Tibial artery (tissue), 4 donors: ENCODE measurements at regions not wholly inside any gene's neighbourhood (a gene's known extent, or its start where the extent isn't known, plus 50 kb on each side); places are given as distances from the start of the nearest gene placed in this dataset.
"Not testable (repeated sequence)": the region's sequence is repeated elsewhere in the genome, so short reads cannot be mapped to it uniquely, and the experiment has no call there.

ENCODE experiments used
- DNase-seq, 2 donors: peaks; one replicate each; pipeline ENCODE4 v3.0.0-alpha.2; 2019
- H3K27ac ChIP-seq, 2 donors: fragments of 200-600 bp; sonication (generic) in 1 of 2; 1 replicate in 1 of 2; 2 replicates in 1 of 2; pipeline ENCODE4 v1.5.1; 2018 to 2019; ENCODE audit warnings: mild to moderate bottlenecking in 1 of 2
- H3K27me3 ChIP-seq, 2 donors: fragments of 200-600 bp; sonication (generic) in 1 of 2; one replicate each; pipeline versions ENCODE4 v1.5.1 to v1.6.0; 2016 to 2019
- H3K36me3 ChIP-seq, 3 donors: fragments of 200-600 bp; sonication (generic) in 2 of 3; one replicate each; pipeline ENCODE4 v1.5.1; 2016 to 2019; ENCODE audit warnings: mild to moderate bottlenecking in 2 of 3
- H3K4me1 ChIP-seq, 4 donors: fragments of 200-600 bp; sonication (generic) in 2 of 4; 1 replicate in 3 of 4; 2 replicates in 1 of 4; pipeline ENCODE4 v1.5.1; 2016 to 2019
- H3K4me3 ChIP-seq, 2 donors: fragments of 200-600 bp; sonication (generic) in 1 of 2; 1 replicate in 1 of 2; 2 replicates in 1 of 2; pipeline ENCODE4 v1.5.1; 2018 to 2019; ENCODE audit warnings: mild to moderate bottlenecking in 2 of 2
- H3K9me3 ChIP-seq, 3 donors: fragments of 200-600 bp; sonication (generic) in 1 of 3; one replicate each; pipeline ENCODE4 v1.5.1; 2016 to 2019
- intact Hi-C: fragments of 100-400 bp; cut with DNase I; formaldehyde crosslinking; loops from one replicate; pipeline ENCODE4 v1.15.0; 2023; ENCODE audit warnings: low total_unique reads
- TF ChIP-seq, protein P1 (sequence below), 2 experiments: fragments of 200-600 bp in 1 of 2; fragments of 450-650 bp in 1 of 2; IDR thresholded peaks; one replicate each; pipeline ENCODE4 v1.5.1; 2017 to 2019; ENCODE audit warnings: antibody characterized with exemption in 2 of 2, mild to moderate bottlenecking in 1 of 2, moderate library complexity in 1 of 2

GRCh38 chr11:49442669-49443068 is 234.3 kb upstream of the FOLH1 start:
- Histone ChIP-seq H3K36me3 (no peaks in the 10 kb centered on the region), H3K4me1 (no peaks in the 10 kb centered on the region), H3K27me3 (no peaks in the 10 kb centered on the region), H3K9me3 (no peaks in the 10 kb centered on the region), H3K27ac (no peak overlapping the region), H3K4me3 (no peak overlapping the region)
- TF ChIP-seq, protein P1, sequence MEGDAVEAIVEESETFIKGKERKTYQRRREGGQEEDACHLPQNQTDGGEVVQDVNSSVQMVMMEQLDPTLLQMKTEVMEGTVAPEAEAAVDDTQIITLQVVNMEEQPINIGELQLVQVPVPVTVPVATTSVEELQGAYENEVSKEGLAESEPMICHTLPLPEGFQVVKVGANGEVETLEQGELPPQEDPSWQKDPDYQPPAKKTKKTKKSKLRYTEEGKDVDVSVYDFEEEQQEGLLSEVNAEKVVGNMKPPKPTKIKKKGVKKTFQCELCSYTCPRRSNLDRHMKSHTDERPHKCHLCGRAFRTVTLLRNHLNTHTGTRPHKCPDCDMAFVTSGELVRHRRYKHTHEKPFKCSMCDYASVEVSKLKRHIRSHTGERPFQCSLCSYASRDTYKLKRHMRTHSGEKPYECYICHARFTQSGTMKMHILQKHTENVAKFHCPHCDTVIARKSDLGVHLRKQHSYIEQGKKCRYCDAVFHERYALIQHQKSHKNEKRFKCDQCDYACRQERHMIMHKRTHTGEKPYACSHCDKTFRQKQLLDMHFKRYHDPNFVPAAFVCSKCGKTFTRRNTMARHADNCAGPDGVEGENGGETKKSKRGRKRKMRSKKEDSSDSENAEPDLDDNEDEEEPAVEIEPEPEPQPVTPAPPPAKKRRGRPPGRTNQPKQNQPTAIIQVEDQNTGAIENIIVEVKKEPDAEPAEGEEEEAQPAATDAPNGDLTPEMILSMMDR (IDR thresholded peaks at IDR 0.05) = no peak
- intact Hi-C loops = no loop called here
- DNase-seq = no peak

DNA sequence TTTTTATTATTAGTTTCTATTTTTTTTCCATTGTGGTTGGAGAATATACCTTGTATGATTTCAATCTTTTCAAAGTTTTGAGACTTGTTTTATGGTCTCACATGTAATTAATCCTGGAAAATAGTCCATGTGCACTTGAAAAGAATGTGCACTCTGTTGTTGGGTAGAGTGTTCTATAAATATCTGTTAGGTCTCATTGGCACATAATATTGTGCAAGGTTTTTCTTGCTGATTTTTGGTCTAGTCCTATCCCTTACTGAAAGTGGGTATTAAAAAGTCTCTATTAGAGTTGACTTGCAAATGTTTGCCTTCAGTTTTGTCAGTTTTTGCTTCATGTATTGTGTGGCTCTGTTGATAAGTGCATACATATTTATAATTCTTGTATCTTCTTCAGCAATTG is 231.5 kb upstream of the FOLH1 start:
- DNase-seq, intact Hi-C loops, H3K27ac ChIP-seq, H3K4me1 ChIP-seq, H3K4me3 ChIP-seq, H3K9me3 ChIP-seq, H3K36me3 ChIP-seq, H3K27me3 ChIP-seq: not testable (repeated sequence)

DNA sequence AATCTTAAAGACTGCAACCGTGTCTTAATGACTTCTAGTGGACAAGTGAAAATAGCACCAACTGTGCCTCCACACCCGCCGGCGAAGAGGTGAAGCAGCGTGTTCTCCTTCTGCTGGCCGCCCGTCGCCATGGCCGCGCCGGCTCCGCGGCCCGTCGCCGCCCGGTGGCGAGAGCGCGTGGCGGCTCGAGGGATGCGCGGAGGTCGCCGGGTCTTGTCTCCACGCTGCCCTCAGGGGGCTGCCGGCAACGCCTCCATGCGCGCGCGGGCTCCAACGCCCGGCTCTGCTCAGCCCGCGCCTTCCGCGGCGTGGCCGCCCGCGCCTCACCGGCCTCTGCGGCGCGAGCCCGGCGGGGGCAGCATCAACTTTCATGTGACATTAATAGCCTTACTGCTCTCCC is 225.9 kb upstream of the FOLH1 start:
- intact Hi-C loops, H3K27ac ChIP-seq, DNase-seq, H3K27me3 ChIP-seq, H3K9me3 ChIP-seq, H3K4me3 ChIP-seq, H3K4me1 ChIP-seq, H3K36me3 ChIP-seq: not testable (repeated sequence)

DNA sequence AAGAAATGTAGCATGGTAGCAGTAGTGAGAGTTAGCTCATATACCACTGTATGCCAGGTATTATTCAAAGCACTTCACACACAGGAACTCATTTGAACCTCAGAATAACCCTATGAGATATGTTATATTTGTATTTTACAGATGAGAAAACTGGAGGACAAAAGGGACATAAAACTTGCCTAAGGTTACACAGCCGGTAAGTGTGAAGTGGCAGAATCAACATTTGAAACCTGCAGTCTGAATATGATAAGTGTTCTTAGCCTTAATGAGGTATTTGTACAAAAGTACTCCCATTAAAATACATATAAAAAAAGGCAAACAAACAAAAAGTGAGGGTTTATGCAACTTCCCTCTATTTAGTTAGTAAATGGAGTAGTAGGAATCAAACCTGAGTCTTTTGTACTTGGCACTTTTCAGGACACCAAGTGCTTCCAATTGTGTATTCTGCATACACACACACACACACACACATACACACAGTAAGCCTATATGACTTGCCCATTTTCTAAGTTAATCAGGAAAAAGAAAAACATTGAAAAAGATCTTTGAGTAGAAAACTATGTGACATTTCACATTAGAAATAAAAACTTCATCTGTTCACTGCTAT is 223.9 kb upstream of the FOLH1 start:
- H3K27me3 ChIP-seq = no peaks in the 10 kb centered on the region
- no peak overlapping the region for H3K27ac ChIP-seq
- no peak for DNase-seq
- H3K4me1 ChIP-seq = no peaks in the 10 kb centered on the region
- TF ChIP-seq, protein P1 (IDR thresholded peaks at IDR 0.05) = no peak
- H3K4me3 ChIP-seq = no peak overlapping the region
- intact Hi-C loops = no loop called here
- no peaks in the 10 kb centered on the region for H3K9me3 ChIP-seq
- H3K36me3 ChIP-seq = no peaks in the 10 kb centered on the region

DNA sequence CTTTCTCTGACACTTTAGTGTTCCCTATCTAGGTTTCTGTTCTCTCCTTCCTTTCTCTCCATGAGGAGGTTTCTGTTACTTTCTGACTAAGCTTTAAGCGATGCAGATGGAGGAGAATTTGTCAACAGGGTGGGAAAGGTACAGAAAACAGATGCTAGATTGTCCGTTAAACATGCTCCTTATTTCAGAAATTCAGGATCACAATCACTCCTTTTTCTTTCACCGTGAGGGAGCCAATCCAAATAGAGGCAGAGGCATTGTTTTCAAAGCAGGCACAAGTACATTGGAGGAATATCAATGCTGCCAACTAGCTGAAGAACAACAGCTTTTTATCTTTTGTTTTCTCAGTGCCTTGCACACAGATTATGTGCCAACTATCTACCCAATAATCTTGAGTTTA is 215.7 kb upstream of the FOLH1 start:
- TF ChIP-seq, protein P1 (IDR thresholded peaks at IDR 0.05) = no peak
- no peaks in the 10 kb centered on the region for H3K27me3 ChIP-seq
- no peak overlapping the region for H3K27ac ChIP-seq
- no peak for DNase-seq
- H3K4me1 ChIP-seq = no peaks in the 10 kb centered on the region
- H3K4me3 ChIP-seq = no peak overlapping the region
- no peaks in the 10 kb centered on the region for H3K36me3 ChIP-seq
- no peaks in the 10 kb centered on the region for H3K9me3 ChIP-seq
- intact Hi-C loops = no loop called here

GRCh38 chr11:49418877-49419276 is 210.5 kb upstream of the FOLH1 start:
- DNase-seq, H3K36me3 ChIP-seq, H3K27me3 ChIP-seq, H3K4me1 ChIP-seq, intact Hi-C loops, H3K9me3 ChIP-seq, H3K4me3 ChIP-seq, H3K27ac ChIP-seq: not testable (repeated sequence)

DNA sequence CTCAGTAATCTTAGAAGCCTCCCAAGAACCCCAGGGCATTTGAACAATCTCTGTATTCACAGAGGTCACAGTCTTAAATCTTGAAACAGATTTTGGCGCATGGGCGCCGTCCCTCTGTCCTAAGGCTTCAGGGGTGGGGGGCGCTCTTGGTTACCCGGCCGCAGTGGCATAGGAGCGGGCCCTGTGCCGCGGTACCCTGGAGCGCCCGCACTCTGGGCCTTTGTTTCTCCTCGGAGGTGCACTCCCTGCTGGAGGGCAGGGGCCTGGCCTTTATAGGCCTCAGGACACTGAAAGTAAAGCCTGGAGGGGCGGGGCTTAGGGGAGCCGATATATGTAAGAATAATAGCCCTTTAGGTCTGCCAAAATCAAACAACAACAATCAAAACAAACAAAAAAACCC is 197.3 kb upstream of the FOLH1 start:
- no peak overlapping the region for H3K27ac ChIP-seq
- no peak for DNase-seq
- H3K27me3 ChIP-seq = no peaks in the 10 kb centered on the region
- no peaks in the 10 kb centered on the region for H3K9me3 ChIP-seq
- TF ChIP-seq, protein P1 (IDR thresholded peaks at IDR 0.05) = no peak
- intact Hi-C loops = no loop called here
- H3K36me3 ChIP-seq = no peaks in the 10 kb centered on the region
- no peak overlapping the region for H3K4me3 ChIP-seq
- H3K4me1 ChIP-seq = no peaks in the 10 kb centered on the region

DNA sequence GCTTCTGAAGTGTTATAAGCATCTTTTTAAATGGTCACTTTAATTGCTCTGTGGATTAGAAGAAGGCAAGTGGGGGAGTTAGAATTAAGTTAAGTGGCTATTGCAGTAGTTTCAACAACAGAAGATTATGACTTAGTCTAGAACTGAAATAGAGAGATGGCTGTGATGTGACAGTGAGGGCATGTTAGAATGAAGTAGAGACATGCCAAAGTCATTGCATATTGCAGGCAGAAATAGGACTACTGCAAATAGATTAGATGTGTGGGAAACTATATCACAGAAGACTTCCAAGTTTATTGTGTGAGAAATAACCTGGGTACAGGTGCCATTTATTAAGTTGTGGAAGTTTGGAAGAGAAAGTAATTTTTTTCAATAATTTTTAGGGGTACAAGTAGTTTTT is 187.4 kb upstream of the FOLH1 start:
- H3K4me3 ChIP-seq, H3K36me3 ChIP-seq, DNase-seq, H3K4me1 ChIP-seq, H3K9me3 ChIP-seq, H3K27me3 ChIP-seq, H3K27ac ChIP-seq, intact Hi-C loops: not testable (repeated sequence)

GRCh38 chr11:49390362-49390761 is 182.0 kb upstream of the FOLH1 start:
- H3K27ac ChIP-seq, intact Hi-C loops, H3K4me3 ChIP-seq, H3K9me3 ChIP-seq, H3K4me1 ChIP-seq, H3K36me3 ChIP-seq, DNase-seq, H3K27me3 ChIP-seq: not testable (repeated sequence)

GRCh38 chr11:49389149-49389548 is 180.7 kb upstream of the FOLH1 start:
- H3K36me3 ChIP-seq, H3K4me3 ChIP-seq, H3K9me3 ChIP-seq, intact Hi-C loops, DNase-seq, H3K4me1 ChIP-seq, H3K27ac ChIP-seq, H3K27me3 ChIP-seq: not testable (repeated sequence)

GRCh38 chr11:49384371-49384770 is 176.0 kb upstream of the FOLH1 start:
- H3K4me3 ChIP-seq, H3K9me3 ChIP-seq, DNase-seq, intact Hi-C loops, H3K36me3 ChIP-seq, H3K27me3 ChIP-seq, H3K27ac ChIP-seq, H3K4me1 ChIP-seq: not testable (repeated sequence)
